Natural killer cell (primary cell): ENCODE measurements at regions not wholly inside any gene's neighbourhood (a gene's known extent, or its start where the extent isn't known, plus 50 kb on each side); places are given as distances from the start of the nearest gene placed in this dataset.

Experiments used
- ATAC-seq, 3 donors: fragments of 150-1000 bp in 2 of 3; fragments of 200-7000 bp in 1 of 3; cut with Tn5 transposase; 1 replicate in 1 of 3; 2 replicates in 2 of 3; pipeline ENCODE4 v1.10.0; 2021; ENCODE audit warnings: mild to moderate bottlenecking in 2 of 3, moderate library complexity in 2 of 3
- DNase-seq, 2 donors: peaks; one replicate each; pipeline versions ENCODE4 v3.0.0 to v3.0.0-alpha.2; 2013 to 2021; ENCODE audit warnings: mixed read lengths in 1 of 2
- H3K27ac ChIP-seq: one replicate; pipeline ENCODE4 v1.5.1; 2013; ENCODE audit warnings: mild to moderate bottlenecking, low read length
- H3K27me3 ChIP-seq: one replicate; pipeline ENCODE4 v1.6.1; 2013; ENCODE audit warnings: low read length; ENCODE audit not compliant: control insufficient read depth, insufficient read depth
- H3K36me3 ChIP-seq: one replicate; pipeline ENCODE4 v1.6.1; 2013; ENCODE audit warnings: low read length; ENCODE audit not compliant: control insufficient read depth, insufficient read depth
- H3K4me1 ChIP-seq: one replicate; pipeline ENCODE4 v1.6.1; 2013; ENCODE audit warnings: low read length; ENCODE audit not compliant: control insufficient read depth, insufficient read depth
- H3K4me3 ChIP-seq: one replicate; pipeline ENCODE4 v1.5.1; 2013; ENCODE audit warnings: low read length
- H3K9me3 ChIP-seq: one replicate; pipeline ENCODE4 v1.6.1; 2013; ENCODE audit warnings: low read length; ENCODE audit not compliant: control insufficient read depth, insufficient read depth
- H3K27ac Mint-ChIP-seq, 2 donors: one replicate each; pipeline ENCODE4 v1.8.0; 2022; ENCODE audit warnings: mild to moderate bottlenecking in 2 of 2, mixed read lengths in 2 of 2, moderate library complexity in 1 of 2
- H3K27me3 Mint-ChIP-seq, 2 donors: one replicate each; pipeline ENCODE4 v1.8.0; 2022; ENCODE audit warnings: low read depth in 2 of 2, mixed read lengths in 2 of 2
- H3K36me3 Mint-ChIP-seq: one replicate; pipeline ENCODE4 v1.8.0; 2022; ENCODE audit warnings: mixed read lengths
- H3K4me1 Mint-ChIP-seq, 2 donors: one replicate each; pipeline ENCODE4 v1.8.0; 2022; ENCODE audit warnings: mixed read lengths in 2 of 2
- H3K4me3 Mint-ChIP-seq: one replicate; pipeline ENCODE4 v1.8.0; 2022; ENCODE audit warnings: mild to moderate bottlenecking, moderate library complexity, mixed read lengths
- H3K9me3 Mint-ChIP-seq, 2 donors: one replicate each; pipeline ENCODE4 v1.8.0; 2022; ENCODE audit warnings: mixed read lengths in 2 of 2
- WGBS: methylation state at CpG from one replicate; pipeline ENCODE4 v1.1.7; 2013; ENCODE audit warnings: missing lambda C conversion rate; ENCODE audit not compliant: insufficient coverage; 5-methylcytosine and 5-hydroxymethylcytosine counted together
- intact Hi-C: fragments of 100-400 bp; cut with micrococcal nuclease; formaldehyde crosslinking; loops from one replicate; pipeline ENCODE4 v1.14.2; 2022
- TF ChIP-seq, protein P1 (sequence below): fragments of 200-600 bp; IDR thresholded peaks from one replicate; pipeline ENCODE4 v1.8.0; 2022; ENCODE audit warnings: antibody characterized with exemption

DNA sequence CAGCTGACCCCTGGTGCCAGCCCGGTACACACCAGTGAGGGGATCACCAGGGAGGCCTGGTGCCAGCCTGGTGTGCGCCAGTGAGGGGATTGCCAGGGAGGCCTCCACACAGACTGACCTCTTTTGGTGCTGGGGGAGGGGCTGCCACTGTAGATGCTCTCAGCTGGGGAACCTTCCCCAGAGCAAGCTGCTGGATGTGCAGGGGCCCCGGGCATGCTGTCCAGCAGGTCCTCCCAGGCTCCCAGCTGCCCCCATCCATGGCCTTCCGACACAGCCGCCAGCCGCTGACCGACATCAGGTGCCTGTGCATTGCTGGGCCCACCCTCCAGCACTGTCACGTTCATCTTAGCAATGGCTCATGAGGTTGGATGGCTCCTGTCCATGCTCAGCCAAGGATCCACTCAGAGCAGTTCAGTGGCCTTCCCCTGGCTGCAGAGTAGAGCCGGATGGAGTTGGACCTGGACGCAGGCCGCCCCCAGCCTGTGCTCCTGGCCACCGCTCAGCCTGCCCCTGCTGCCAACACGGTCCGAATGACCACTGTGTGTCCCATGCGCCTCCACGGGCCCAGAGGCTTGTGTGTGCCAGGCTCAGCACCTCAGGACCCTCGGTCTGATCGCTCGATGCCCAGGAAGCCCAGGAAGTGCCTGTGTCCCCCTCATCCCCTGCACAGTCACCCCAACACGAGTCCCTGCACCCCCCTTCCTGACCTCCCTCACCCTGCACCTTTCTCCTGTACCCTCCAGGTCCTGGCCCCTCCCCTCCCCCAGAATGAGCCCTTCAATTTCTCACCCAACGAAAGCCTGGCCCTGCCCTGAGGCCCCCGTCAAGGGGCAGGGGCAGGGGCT is 95.7 kb downstream of the YTHDF1 start:
- H3K27ac ChIP-seq: no peak overlapping the region
- no peak overlapping the region for H3K4me3 Mint-ChIP-seq
- TF ChIP-seq, protein P1, sequence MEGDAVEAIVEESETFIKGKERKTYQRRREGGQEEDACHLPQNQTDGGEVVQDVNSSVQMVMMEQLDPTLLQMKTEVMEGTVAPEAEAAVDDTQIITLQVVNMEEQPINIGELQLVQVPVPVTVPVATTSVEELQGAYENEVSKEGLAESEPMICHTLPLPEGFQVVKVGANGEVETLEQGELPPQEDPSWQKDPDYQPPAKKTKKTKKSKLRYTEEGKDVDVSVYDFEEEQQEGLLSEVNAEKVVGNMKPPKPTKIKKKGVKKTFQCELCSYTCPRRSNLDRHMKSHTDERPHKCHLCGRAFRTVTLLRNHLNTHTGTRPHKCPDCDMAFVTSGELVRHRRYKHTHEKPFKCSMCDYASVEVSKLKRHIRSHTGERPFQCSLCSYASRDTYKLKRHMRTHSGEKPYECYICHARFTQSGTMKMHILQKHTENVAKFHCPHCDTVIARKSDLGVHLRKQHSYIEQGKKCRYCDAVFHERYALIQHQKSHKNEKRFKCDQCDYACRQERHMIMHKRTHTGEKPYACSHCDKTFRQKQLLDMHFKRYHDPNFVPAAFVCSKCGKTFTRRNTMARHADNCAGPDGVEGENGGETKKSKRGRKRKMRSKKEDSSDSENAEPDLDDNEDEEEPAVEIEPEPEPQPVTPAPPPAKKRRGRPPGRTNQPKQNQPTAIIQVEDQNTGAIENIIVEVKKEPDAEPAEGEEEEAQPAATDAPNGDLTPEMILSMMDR: no peak
- H3K36me3 Mint-ChIP-seq: no peaks in the 10 kb centered on the region
- no peak overlapping the region for H3K27ac Mint-ChIP-seq
- H3K4me1 ChIP-seq: no peaks in the 10 kb centered on the region
- no peak overlapping the region for H3K4me3 ChIP-seq
- no peaks in the 10 kb centered on the region for H3K36me3 ChIP-seq
- peaks cover 0 to 4% of the 10 kb centered on the region in 2 donors for H3K4me1 Mint-ChIP-seq
- H3K27me3 Mint-ChIP-seq: peaks cover 18% of the 10 kb centered on the region in 2 donors
- no peaks in the 10 kb centered on the region for H3K9me3 Mint-ChIP-seq
- WGBS: 66% methylated on average over 22 of the region's 22 CpGs
- H3K27me3 ChIP-seq: no peaks in the 10 kb centered on the region
- no peaks in the 10 kb centered on the region for H3K9me3 ChIP-seq
- no peak for DNase-seq
- no peak for ATAC-seq
- intact Hi-C loops: no loop called here

DNA sequence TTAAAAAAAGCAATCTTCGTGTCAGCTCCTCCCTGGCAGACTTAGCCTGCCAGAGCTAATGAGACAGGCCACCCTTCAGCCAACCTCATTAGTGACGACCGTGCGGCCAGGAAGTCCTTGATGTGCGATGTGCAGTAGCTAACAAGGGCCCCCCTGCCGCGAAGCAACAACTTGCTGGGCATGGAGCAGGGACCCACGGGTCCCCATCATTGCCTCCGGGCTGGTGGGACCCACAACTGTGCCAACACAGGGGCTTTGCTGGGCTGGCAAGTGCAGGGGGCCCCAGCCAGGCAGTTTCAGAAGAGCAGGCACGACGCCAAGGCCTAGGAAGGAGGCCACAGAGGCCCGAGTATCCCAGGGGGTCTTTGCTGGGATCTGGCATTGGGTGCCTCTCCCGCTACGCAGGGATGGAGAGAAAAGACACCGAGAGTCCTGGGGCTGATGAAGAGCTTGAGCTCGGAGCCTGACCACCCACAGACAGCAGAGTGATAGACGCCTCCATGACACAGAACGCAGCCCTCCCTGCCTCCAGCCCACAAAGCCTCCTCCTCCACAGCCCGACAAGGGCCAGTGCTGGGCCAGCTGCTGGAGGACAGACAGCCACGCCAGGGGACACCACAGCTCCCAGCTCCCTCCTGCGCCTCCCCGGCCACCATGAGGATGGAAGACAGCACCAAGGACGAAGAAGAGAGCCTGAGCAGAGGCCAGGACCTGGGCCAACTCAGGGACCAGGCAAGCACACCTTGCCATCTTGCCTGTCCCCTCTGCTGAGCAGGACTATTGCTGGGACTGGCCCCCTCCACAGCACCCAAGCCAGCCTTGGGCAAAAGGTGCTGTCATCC is 96.6 kb downstream of the YTHDF1 start:
- H3K27ac Mint-ChIP-seq: no peak overlapping the region
- ATAC-seq (no peak), DNase-seq (no peak)
- no peaks in the 10 kb centered on the region for H3K36me3 Mint-ChIP-seq
- H3K27ac ChIP-seq: no peak overlapping the region
- H3K4me1 Mint-ChIP-seq: peaks cover 0 to 4% of the 10 kb centered on the region in 2 donors
- intact Hi-C loops: no loop called here
- H3K4me3 Mint-ChIP-seq: no peak overlapping the region
- TF ChIP-seq, protein P1: no peak
- WGBS: 71% methylated on average over 23 of the region's 23 CpGs
- no peaks in the 10 kb centered on the region for H3K4me1 ChIP-seq
- H3K27me3 ChIP-seq: no peaks in the 10 kb centered on the region
- no peaks in the 10 kb centered on the region for H3K9me3 Mint-ChIP-seq
- no peak overlapping the region for H3K4me3 ChIP-seq
- no peaks in the 10 kb centered on the region for H3K36me3 ChIP-seq
- peaks cover 21% of the 10 kb centered on the region in 2 donors for H3K27me3 Mint-ChIP-seq
- H3K9me3 ChIP-seq: no peaks in the 10 kb centered on the region

DNA sequence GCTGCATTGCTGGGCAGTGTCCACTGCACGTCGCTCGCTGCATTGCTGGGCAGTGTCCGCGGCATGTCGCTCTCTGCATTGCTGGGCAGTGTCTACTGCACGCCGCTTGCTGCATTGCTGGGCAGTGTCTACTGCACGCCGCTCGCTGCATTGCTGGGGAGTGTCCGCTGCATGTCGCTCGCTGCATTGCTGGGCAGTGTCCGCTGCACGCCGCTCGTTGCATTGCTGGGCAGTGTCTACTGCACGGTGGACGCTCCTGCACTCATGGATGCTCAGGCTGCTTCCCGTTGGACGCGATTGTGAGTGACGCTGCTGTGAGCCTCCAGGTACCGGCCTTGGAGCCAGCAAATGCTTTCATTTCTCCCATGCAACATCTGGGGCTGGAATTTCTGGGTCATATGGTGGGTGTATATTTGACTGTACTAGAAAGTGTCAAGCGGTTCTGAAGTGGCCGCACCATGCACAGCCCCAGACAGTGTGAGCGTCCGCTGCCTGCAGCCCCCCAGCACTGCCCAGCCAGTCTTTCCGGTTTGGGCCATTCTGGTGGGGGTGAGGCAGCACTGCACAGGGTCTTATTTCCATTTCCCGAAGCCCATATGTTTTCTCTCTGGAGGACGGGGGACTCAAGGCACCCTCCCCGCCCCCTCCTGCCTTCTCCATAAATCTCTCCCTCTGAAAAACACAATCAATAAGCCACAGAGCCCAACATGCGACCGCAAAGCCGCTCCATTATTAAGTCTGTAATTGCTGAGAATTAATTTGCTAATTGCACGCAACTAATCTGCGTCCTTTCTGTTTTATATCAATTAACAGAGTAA is 97.4 kb downstream of the YTHDF1 start:
- TF ChIP-seq, protein P1: no peak
- no peaks in the 10 kb centered on the region for H3K27me3 ChIP-seq

More for the DNA sequence above, 97.4 kb downstream of the YTHDF1 start:
- H3K4me1 ChIP-seq: no peaks in the 10 kb centered on the region
- H3K9me3 ChIP-seq: no peaks in the 10 kb centered on the region
- Mint-ChIP-seq H3K4me3 (no peak overlapping the region), H3K36me3 (no peaks in the 10 kb centered on the region), H3K9me3 (no peaks in the 10 kb centered on the region), H3K27ac (no peak overlapping the region), H3K27me3 (peaks cover 28% of the 10 kb centered on the region in 2 donors), H3K4me1 (peaks cover 0 to 4% of the 10 kb centered on the region in 2 donors)
- WGBS: 88% methylated on average over 38 of the region's 38 CpGs
- H3K36me3 ChIP-seq: no peaks in the 10 kb centered on the region
- ATAC-seq (no peak), DNase-seq (no peak)
- H3K4me3 ChIP-seq: no peak overlapping the region
- H3K27ac ChIP-seq: no peak overlapping the region
- intact Hi-C loops: no loop called here
